HS-5 (cell line): ENCODE measurements at regions not wholly inside any gene's neighbourhood (a gene's known extent, or its start where the extent isn't known, plus 50 kb on each side); places are given as distances from the start of the nearest gene placed in this dataset.

Experiments
- DNase-seq: peaks from one replicate; pipeline ENCODE4 v3.0.0-alpha.2; 2012; ENCODE audit warnings: low read depth

- no peak for DNase-seq
These were observed 143.9 kb upstream of the SSTR1 start for GRCh38 chr14:38063711-38064320.

GRCh38 chr14:38065106-38065762 lies 142.5 kb upstream of the SSTR1 start:
- no peak for DNase-seq

GRCh38 chr14:38070061-38070588 lies 137.6 kb upstream of the SSTR1 start:
- no peak for DNase-seq

- no peak for DNase-seq
These were observed 134.1 kb upstream of the SSTR1 start for GRCh38 chr14:38073641-38074040.

GRCh38 chr14:38074081-38074480 lies 133.6 kb upstream of the SSTR1 start:
- DNase-seq, result no peak

- DNase-seq, result no peak
These were observed 132.9 kb upstream of the SSTR1 start for GRCh38 chr14:38074754-38075153.

GRCh38 chr14:38078393-38078792 lies 129.3 kb upstream of the SSTR1 start:
- DNase-seq, result no peak

GRCh38 chr14:38079268-38079667 lies 128.4 kb upstream of the SSTR1 start:
- DNase-seq, result no peak

- DNase-seq, result no peak
These were observed 127.8 kb upstream of the SSTR1 start for GRCh38 chr14:38079886-38080285.

GRCh38 chr14:38080696-38081095 lies 127.0 kb upstream of the SSTR1 start:
- DNase-seq, result no peak

- DNase-seq, result no peak
These were observed 124.7 kb upstream of the SSTR1 start for GRCh38 chr14:38083039-38083438.

- no peak for DNase-seq
These were observed 118.6 kb upstream of the SSTR1 start for GRCh38 chr14:38089123-38089522.

GRCh38 chr14:38090506-38090905 lies 117.2 kb upstream of the SSTR1 start:
- no peak for DNase-seq

- peak; percentile 78 for DNase-seq
These were observed 109.4 kb upstream of the SSTR1 start for GRCh38 chr14:38098074-38098836.

GRCh38 chr14:38101679-38102078 lies 106.0 kb upstream of the SSTR1 start:
- no peak for DNase-seq

- no peak for DNase-seq
These were observed 104.0 kb upstream of the SSTR1 start for GRCh38 chr14:38103542-38104225.

- no peak for DNase-seq
These were observed 102.5 kb upstream of the SSTR1 start for GRCh38 chr14:38105106-38105702.

GRCh38 chr14:38107216-38107631 lies 100.5 kb upstream of the SSTR1 start:
- DNase-seq, result no peak

- DNase-seq, result peak; percentile 48
These were observed 99.0 kb upstream of the SSTR1 start for GRCh38 chr14:38108681-38109080.

GRCh38 chr14:38110258-38110657 lies 97.4 kb upstream of the SSTR1 start:
- no peak for DNase-seq

- no peak for DNase-seq
These were observed 96.7 kb upstream of the SSTR1 start for GRCh38 chr14:38111046-38111445.

- no peak for DNase-seq
These were observed 94.2 kb upstream of the SSTR1 start for GRCh38 chr14:38113546-38113945.
